CD4-positive, alpha-beta T cell treated with Interleukin-17A for 1 hour (primary cell): ENCODE measurements at regions not wholly inside any gene's neighbourhood (a gene's known extent, or its start where the extent isn't known, plus 50 kb on each side); places are given as distances from the start of the nearest gene placed in this dataset.
"Not testable (repeated sequence)": the region's sequence is repeated elsewhere in the genome, so short reads cannot be mapped to it uniquely, and the experiment has no call there.

Experiments
- DNase-seq: peaks from one replicate; pipeline ENCODE4 v3.0.0-alpha.2; 2020

DNA sequence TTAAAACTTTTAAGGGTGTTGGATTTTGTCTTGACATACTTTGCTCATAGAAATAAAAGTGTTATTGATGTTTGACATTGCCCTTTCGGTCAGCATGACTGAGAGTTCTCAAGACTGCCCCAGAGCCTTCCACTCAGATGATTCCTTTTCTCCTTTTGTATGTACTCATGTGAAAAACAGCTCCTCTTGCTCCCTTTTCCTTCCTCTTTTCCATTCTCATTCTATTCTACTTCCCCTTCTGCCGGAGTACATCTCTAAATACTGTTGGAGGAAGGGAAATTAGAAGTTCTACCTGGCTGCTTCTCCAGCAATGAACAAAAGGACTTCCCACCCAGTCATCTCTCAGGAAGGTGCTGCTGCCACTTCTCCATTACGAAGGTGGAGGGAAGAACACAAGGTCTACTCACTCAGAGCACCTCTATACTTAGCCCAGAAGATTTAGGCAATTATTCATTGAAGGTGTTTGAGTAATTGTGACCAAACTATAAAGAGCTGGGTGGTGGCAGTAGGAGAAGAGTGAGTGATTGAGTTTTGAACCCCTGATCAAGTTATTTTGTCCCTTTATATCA is 163.8 kb upstream of the MBNL1 start:
- no peak for DNase-seq

DNA sequence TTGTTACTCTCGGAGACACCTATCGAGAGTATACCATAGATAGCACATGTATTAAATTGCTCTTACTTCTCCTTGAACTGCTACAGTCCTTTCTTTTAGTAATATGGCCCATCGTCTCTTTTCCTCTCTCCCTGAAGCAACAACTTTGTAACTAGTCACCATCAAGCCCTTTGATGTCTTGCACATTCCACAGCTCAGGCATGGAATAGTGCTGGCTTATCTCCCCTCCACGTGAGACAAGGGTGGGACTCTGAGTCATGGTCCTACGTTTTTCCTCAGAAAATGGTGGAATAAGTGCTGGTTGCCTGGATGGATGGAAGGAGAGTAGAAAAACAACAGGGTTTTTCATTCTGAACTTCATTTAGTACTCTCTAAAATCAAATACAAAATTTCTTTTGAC is 163.3 kb upstream of the MBNL1 start:
- no peak for DNase-seq

GRCh38 chr3:152109038-152109437 is 159.7 kb upstream of the MBNL1 start:
- no peak for DNase-seq

- DNase-seq = no peak
These were observed 155.3 kb upstream of the MBNL1 start for GRCh38 chr3:152113413-152113812.

GRCh38 chr3:152113992-152114651 is 154.6 kb upstream of the MBNL1 start:
- no peak for DNase-seq

GRCh38 chr3:152120601-152121269 is 148.0 kb upstream of the MBNL1 start:
- no peak for DNase-seq

- DNase-seq = no peak
These were observed 147.5 kb upstream of the MBNL1 start for GRCh38 chr3:152121270-152121636.

- DNase-seq = no peak
These were observed 145.9 kb upstream of the MBNL1 start for GRCh38 chr3:152122851-152123250.

DNA sequence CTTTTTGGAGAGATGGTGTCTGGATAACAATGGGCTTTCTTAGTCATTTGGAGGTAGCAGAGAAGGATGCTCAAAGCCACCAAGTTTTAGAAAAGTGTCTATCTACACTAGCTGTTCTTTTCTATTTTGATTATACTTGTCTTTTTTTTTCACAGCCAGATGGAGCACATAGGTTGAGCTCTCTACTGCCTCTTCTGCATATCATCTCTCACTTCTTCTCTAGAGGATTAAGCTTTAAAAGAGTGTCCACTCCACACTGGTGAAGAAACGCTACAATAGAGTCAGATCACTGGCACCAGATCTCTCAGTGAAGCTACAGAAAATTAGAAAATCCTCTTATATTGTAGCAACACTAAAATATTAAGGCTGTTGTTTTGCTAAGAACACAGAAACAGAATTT is 145.3 kb upstream of the MBNL1 start:
- DNase-seq = no peak

GRCh38 chr3:152126260-152126659 is 142.5 kb upstream of the MBNL1 start:
- DNase-seq = no peak

DNA sequence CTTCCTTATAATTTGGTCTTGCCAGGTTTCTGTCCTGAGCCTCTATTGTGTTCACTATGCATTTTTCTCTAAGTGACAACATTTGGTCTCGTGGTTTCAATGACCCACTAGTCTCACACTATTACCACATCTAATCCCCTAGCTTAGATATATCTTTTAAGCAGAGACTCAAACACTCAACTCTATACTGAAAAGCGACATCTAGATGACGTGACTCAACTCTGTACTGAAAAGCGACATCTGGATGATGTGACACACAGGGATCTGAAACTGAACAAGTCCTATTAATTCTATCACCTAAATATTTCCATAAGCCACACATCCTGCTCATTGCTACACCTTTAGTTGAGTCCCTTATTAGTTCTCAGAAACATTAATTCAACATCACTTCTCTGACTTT is 141.7 kb upstream of the MBNL1 start:
- DNase-seq = no peak

GRCh38 chr3:152128356-152128755 is 140.4 kb upstream of the MBNL1 start:
- DNase-seq = no peak

- DNase-seq = no peak
These were observed 129.1 kb upstream of the MBNL1 start for GRCh38 chr3:152139651-152140050.

DNA sequence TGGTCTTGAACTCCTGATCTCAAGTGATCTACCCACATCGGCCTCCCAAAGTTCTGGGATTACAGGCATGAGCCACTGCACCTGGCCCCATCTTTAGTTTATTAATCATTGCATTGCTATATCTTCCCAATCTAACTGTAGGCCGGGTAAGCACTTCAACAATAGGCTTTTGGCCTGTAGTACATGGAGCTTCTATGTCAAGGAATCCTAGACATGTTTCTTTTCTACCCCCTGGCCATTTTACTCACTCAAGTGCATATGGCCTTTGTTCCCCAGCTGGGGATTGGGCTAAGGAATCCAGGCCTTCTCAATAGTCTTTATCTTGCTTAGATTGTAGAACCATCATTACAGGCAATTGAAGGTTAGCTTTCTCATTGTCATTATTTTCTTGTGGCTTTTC is 122.3 kb upstream of the MBNL1 start:
- no peak for DNase-seq

GRCh38 chr3:152147748-152148147 is 121.0 kb upstream of the MBNL1 start:
- DNase-seq = no peak

DNA sequence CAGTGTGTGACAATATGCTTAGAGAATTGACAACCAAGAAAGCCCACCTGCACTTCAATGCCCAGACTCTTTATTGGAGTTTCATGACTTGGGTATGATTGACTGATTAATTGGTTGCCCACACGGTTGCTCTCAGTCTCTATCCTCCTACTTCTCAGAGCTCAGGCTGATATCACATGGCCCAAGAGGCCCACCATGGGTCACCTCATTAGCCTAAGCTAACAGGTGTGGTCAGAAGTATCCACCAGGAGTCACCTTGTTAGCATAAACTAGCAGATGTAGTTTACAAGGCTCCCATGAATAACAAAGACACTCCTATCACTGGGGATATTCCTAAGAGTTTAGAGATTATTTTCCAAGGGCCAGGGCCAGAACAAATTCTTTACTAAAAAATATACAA is 120.2 kb upstream of the MBNL1 start:
- DNase-seq = no peak

DNA sequence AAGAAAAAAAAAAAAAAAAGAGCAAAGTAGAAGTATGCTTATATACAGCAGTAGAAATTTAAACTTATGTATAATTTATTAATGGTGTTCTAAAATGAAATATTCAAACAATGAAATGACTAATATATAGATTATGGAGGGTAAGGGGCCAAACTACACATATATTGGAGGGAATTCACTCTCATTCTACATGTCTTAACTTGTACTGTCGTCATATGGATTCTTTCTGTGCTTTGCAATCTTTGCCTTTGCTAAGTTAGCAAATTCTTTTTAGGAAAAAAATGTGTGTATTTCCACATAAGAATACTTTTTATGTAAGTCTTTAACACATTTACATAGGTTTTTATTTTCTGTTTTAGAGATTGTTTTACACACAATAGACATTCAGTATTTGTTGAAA is 118.9 kb upstream of the MBNL1 start:
- DNase-seq = no peak

DNA sequence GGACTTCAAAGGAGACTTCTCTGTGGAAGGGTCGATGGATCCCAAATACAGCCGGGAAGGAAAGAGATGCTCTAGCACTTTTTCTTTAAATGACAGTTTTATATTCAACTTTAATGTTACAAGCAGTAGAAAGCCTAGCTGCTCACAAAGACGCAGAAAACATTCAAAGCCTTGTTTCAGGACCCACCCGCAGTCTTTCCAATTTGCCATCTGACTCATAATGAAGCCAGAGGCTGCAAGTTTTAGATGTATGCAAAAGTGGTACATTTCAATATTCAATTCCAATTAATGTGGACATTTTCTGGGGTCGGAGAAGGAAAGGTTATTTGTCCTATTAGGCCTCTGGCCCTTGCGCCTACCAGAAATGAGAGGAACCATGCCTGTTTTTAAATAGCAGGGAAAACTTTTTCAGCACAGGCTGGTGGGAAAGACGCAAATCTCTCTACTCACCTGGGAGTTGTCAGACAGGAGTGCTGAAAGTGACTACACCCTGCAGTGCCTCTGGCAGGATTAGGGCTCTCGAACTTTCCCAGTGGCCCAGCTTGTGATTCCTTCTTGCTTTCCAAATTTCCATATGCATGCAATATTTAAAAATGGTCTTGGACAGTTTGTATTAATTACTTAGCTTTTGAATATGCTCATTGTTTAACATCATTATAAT is 117.4 kb upstream of the MBNL1 start:
- no peak for DNase-seq

- not testable (repeated sequence) for DNase-seq
These were observed 116.6 kb upstream of the MBNL1 start for GRCh38 chr3:152151877-152152765.

- DNase-seq = not testable (repeated sequence)
These were observed 115.6 kb upstream of the MBNL1 start for GRCh38 chr3:152153115-152153514.

- DNase-seq = no peak
These were observed 113.3 kb upstream of the MBNL1 start for GRCh38 chr3:152155246-152156020.

GRCh38 chr3:152156880-152157279 is 111.8 kb upstream of the MBNL1 start:
- DNase-seq = no peak
